ENCODE measurements at regions not wholly inside any gene's neighbourhood (a gene's known extent, or its start where the extent isn't known, plus 50 kb on each side); places are given as distances from the start of the nearest gene placed in this dataset.

DNA sequence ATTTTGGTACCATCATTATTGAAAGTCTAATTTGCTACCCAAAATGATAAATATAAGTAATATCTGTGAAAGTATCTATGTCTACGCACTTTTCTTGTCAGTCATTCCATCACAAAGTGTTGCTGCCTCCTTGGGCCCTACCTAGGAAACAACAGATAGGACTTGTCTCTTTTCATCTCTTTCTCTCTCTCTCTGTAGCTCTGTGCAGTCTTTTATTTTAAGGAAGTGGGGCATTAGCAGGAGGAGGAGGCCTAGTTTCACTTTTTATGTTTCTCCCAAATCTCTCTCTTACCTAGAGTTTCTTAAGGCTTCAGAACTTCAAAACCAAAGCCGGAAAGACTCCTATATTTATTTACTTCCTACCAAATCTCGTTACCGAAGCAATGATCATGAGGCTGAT, 354.8 kb upstream of the LUZP2 start:
- intact Hi-C loops (cut with micrococcal nuclease): no loop called here
- H3K4me3 Mint-ChIP-seq: no peak overlapping the region
- DNase-seq (no peak), ATAC-seq (ENCODE audit: low read depth) (no peak)
- CTCF ChIA-PET: no interaction called here
- H3K9me3 Mint-ChIP-seq: peaks cover 3% of the 10 kb centered on the region
- H3K27me3 Mint-ChIP-seq: no peaks in the 10 kb centered on the region
- no peaks in the 10 kb centered on the region for H3K36me3 Mint-ChIP-seq (ENCODE audit: low read depth)
- no peaks in the 10 kb centered on the region for H3K4me1 Mint-ChIP-seq
- H3K27ac Mint-ChIP-seq: no peak overlapping the region
- TF ChIP-seq, protein P1, sequence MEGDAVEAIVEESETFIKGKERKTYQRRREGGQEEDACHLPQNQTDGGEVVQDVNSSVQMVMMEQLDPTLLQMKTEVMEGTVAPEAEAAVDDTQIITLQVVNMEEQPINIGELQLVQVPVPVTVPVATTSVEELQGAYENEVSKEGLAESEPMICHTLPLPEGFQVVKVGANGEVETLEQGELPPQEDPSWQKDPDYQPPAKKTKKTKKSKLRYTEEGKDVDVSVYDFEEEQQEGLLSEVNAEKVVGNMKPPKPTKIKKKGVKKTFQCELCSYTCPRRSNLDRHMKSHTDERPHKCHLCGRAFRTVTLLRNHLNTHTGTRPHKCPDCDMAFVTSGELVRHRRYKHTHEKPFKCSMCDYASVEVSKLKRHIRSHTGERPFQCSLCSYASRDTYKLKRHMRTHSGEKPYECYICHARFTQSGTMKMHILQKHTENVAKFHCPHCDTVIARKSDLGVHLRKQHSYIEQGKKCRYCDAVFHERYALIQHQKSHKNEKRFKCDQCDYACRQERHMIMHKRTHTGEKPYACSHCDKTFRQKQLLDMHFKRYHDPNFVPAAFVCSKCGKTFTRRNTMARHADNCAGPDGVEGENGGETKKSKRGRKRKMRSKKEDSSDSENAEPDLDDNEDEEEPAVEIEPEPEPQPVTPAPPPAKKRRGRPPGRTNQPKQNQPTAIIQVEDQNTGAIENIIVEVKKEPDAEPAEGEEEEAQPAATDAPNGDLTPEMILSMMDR (IDR thresholded peaks at IDR 0.05): no peak
- POLR2A ChIA-PET: no interaction called here

DNA sequence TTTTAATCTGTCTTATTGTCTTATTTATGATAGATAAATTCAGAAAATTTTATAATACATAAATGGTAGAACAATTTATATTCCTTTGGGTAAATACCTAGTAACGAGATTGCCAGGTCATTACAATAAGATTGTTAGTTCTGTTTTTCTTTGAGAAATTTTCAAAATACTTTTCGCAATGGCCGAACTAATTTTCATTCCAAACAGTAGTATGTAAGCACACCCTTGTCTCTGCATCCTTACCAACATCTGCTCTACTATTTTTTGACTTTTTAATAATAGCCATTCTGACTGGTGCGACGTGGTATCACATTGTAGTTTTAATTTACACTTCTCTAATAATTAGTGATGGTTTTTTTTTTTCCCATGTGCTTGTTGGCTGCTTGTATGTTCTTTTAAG, 351.4 kb upstream of the LUZP2 start:
- ATAC-seq (ENCODE audit: low read depth) (no peak), DNase-seq (no peak)
- H3K9me3 Mint-ChIP-seq: peaks cover 3% of the 10 kb centered on the region
- ChIA-PET CTCF (no interaction called here), POLR2A (no interaction called here)
- H3K4me1 Mint-ChIP-seq: no peaks in the 10 kb centered on the region
- TF ChIP-seq, protein P1 (IDR thresholded peaks at IDR 0.05): no peak
- H3K4me3 Mint-ChIP-seq: no peak overlapping the region
- no peaks in the 10 kb centered on the region for H3K36me3 Mint-ChIP-seq (ENCODE audit: low read depth)
- H3K27ac Mint-ChIP-seq: no peak overlapping the region
- no peaks in the 10 kb centered on the region for H3K27me3 Mint-ChIP-seq
- intact Hi-C loops (cut with micrococcal nuclease): no loop called here

DNA sequence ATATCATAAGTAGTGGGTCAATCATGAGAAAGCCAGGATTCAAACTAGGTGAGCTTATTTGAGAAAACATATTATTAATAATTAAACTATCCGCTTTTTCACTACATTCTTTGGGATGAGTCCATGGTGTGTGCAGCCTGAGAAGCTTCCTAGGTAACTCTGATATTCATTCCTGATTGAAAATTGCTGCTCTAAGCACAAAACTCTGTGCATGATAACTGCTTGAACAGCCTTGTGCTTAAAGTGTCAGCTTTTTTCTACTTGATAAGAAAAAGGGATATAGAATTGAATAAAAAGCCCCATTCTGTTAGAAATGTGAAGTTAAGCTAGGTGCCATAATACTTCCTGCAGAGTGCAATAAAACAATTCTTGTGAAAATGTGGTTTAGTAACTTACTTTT, 343.5 kb upstream of the LUZP2 start:
- ChIA-PET POLR2A (no interaction called here), CTCF (no interaction called here)
- ATAC-seq (ENCODE audit: low read depth) (no peak), DNase-seq (no peak)
- H3K36me3 Mint-ChIP-seq (ENCODE audit: low read depth): no peaks in the 10 kb centered on the region
- no peak overlapping the region for H3K27ac Mint-ChIP-seq
- H3K27me3 Mint-ChIP-seq: no peaks in the 10 kb centered on the region
- intact Hi-C loops (cut with micrococcal nuclease): no loop called here
- H3K9me3 Mint-ChIP-seq: no peaks in the 10 kb centered on the region
- H3K4me3 Mint-ChIP-seq: no peak overlapping the region
- TF ChIP-seq, protein P1 (IDR thresholded peaks at IDR 0.05): no peak
- H3K4me1 Mint-ChIP-seq: no peaks in the 10 kb centered on the region

DNA sequence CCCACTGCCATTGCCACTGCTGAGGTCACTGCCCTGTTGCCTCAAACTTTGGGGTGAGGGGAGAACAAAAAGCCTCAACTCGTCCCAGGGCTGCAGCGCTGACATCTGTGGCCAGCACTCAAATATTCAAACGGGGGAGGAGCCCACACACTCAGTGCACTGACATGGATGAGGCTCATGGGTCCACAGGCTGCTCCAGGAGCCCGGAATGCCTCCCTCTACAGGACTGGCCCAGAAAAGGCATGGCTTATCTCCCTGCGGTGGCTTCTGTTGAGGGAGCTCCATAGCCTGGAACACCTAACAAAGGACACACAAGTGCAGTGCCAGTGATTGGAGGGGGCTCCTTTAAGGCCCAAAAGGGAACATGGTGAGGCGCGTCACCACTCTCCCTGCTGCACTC, 341.1 kb upstream of the LUZP2 start:
- ChIA-PET POLR2A (no interaction called here), CTCF (no interaction called here)
- H3K4me1 Mint-ChIP-seq: no peaks in the 10 kb centered on the region
- no peak for ATAC-seq (ENCODE audit: low read depth)
- no peak for DNase-seq
- TF ChIP-seq, protein P1 (IDR thresholded peaks at IDR 0.05): no peak
- no peaks in the 10 kb centered on the region for H3K36me3 Mint-ChIP-seq (ENCODE audit: low read depth)
- no peaks in the 10 kb centered on the region for H3K27me3 Mint-ChIP-seq
- no peaks in the 10 kb centered on the region for H3K9me3 Mint-ChIP-seq
- no peak overlapping the region for H3K4me3 Mint-ChIP-seq
- intact Hi-C loops (cut with micrococcal nuclease): no loop called here
- H3K27ac Mint-ChIP-seq: no peak overlapping the region

DNA sequence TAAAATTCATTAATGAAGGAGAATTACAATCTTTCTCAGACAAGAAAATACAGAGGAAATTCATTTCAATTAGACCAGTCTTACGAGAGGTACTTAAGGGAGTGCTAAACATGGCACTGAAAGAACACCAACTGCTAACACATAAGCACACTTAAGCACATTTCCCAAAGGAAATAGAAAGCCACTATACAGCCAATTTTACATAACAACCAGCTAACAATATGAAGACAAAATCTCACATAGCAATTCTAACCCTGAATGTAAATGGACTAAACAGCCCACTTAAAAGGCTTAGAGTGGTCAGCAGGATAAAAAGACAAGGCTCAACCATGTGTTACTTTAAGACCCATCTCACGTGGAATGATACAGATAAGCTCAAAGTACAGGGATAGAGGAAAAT, 339.5 kb upstream of the LUZP2 start:
- no peak overlapping the region for H3K4me3 Mint-ChIP-seq
- TF ChIP-seq, protein P1 (IDR thresholded peaks at IDR 0.05): no peak
- H3K27ac Mint-ChIP-seq: no peak overlapping the region
- no peaks in the 10 kb centered on the region for H3K27me3 Mint-ChIP-seq
- no peaks in the 10 kb centered on the region for H3K36me3 Mint-ChIP-seq (ENCODE audit: low read depth)
- intact Hi-C loops (cut with micrococcal nuclease): no loop called here
- no peaks in the 10 kb centered on the region for H3K9me3 Mint-ChIP-seq
- ChIA-PET CTCF (no interaction called here), POLR2A (no interaction called here)
- no peaks in the 10 kb centered on the region for H3K4me1 Mint-ChIP-seq
- no peak for ATAC-seq (ENCODE audit: low read depth)
- no peak for DNase-seq
